Neuronal stem cell (in vitro differentiated cells): ENCODE measurements at regions not wholly inside any gene's neighbourhood (a gene's known extent, or its start where the extent isn't known, plus 50 kb on each side); places are given as distances from the start of the nearest gene placed in this dataset.

Source experiments
- DNase-seq: peaks from one replicate; pipeline ENCODE4 v3.0.0-alpha.2; 2013; ENCODE audit warnings: low spot score
- H2AFZ ChIP-seq: one replicate; pipeline ENCODE4 v1.6.1; 2013; ENCODE audit warnings: mild to moderate bottlenecking, low read length, inconsistent platforms
- H2AK5ac ChIP-seq: 2 replicates; pipeline ENCODE4 v1.6.1; 2013; ENCODE audit warnings: low read depth, mild to moderate bottlenecking, inconsistent platforms, low read length, moderate library complexity, mixed read lengths
- H2BK120ac ChIP-seq: 2 replicates; pipeline ENCODE4 v1.6.1; 2013; ENCODE audit warnings: low read depth, mild to moderate bottlenecking, inconsistent platforms, low read length, moderate library complexity, mixed read lengths
- H2BK12ac ChIP-seq: one replicate; pipeline ENCODE4 v1.6.1; 2013; ENCODE audit warnings: low read length, inconsistent platforms
- H2BK15ac ChIP-seq: 2 replicates; pipeline ENCODE4 v1.6.1; 2013; ENCODE audit warnings: mild to moderate bottlenecking, low read length, inconsistent platforms, mixed read lengths
- H2BK5ac ChIP-seq: one replicate; pipeline ENCODE4 v1.6.1; 2013; ENCODE audit warnings: inconsistent platforms, mild to moderate bottlenecking, low read length, moderate library complexity
- H3K14ac ChIP-seq: one replicate; pipeline ENCODE4 v1.6.1; 2013; ENCODE audit warnings: low read length, inconsistent platforms
- H3K18ac ChIP-seq: 2 replicates; pipeline ENCODE4 v1.6.1; 2013; ENCODE audit warnings: low read length, inconsistent platforms
- H3K23ac ChIP-seq: 2 replicates; pipeline ENCODE4 v1.6.1; 2013; ENCODE audit warnings: low read depth, mild to moderate bottlenecking, mixed read lengths, low read length, inconsistent platforms; ENCODE audit not compliant: poor library complexity
- H3K27ac ChIP-seq: replicated peaks from 3 replicates; pipeline ENCODE4 v1.5.1; 2013; ENCODE audit warnings: low read length, inconsistent platforms
- H3K27me3 ChIP-seq, 3 experiments: 2 replicates each; pipeline ENCODE4 v1.6.1; 2013; ENCODE audit warnings: low read length in 3 of 3, mild to moderate bottlenecking in 2 of 3, inconsistent platforms in 1 of 3, low read depth in 1 of 3, mixed read lengths in 1 of 3, moderate library complexity in 1 of 3; ENCODE audit not compliant: control insufficient read depth in 3 of 3, insufficient read depth in 3 of 3
- H3K36me3 ChIP-seq, 2 donors: replicated peaks in 1 of 2; 2 replicates each; pipeline ENCODE4 v1.6.1; 2013; ENCODE audit warnings: low read length in 2 of 2; ENCODE audit not compliant: control insufficient read depth in 2 of 2, insufficient read depth in 2 of 2
- H3K4ac ChIP-seq: 2 replicates; pipeline ENCODE4 v1.6.1; 2013; ENCODE audit warnings: inconsistent platforms, mild to moderate bottlenecking, low read length, moderate library complexity
- H3K4me1 ChIP-seq, 2 donors: 1 replicate in 1 of 2; 2 replicates in 1 of 2; pipeline ENCODE4 v1.6.1; 2013; ENCODE audit warnings: low read length in 2 of 2, low read depth in 1 of 2; ENCODE audit not compliant: control insufficient read depth in 2 of 2, insufficient read depth in 1 of 2
- H3K4me2 ChIP-seq: one replicate; pipeline ENCODE4 v1.6.1; 2013; ENCODE audit warnings: mild to moderate bottlenecking, low read length, inconsistent platforms; ENCODE audit not compliant: insufficient read depth, poor library complexity, severe bottlenecking
- H3K4me3 ChIP-seq, 2 donors: 2 replicates each; pipeline ENCODE4 v1.5.1; 2013; ENCODE audit warnings: low read length in 2 of 2, mild to moderate bottlenecking in 2 of 2, inconsistent platforms in 1 of 2, moderate library complexity in 1 of 2
- H3K79me1 ChIP-seq: one replicate; pipeline ENCODE4 v1.6.1; 2013; ENCODE audit warnings: low read depth, mild to moderate bottlenecking, inconsistent platforms, low read length, moderate library complexity
- H3K9ac ChIP-seq: one replicate; pipeline ENCODE4 v1.6.1; 2013; ENCODE audit warnings: mild to moderate bottlenecking, low read depth, low read length, inconsistent platforms; ENCODE audit not compliant: poor library complexity
- H3K9me3 ChIP-seq, 2 donors: replicated peaks in 1 of 2; 2 replicates each; pipeline versions ENCODE3 to v1.6.1; 2013; ENCODE audit warnings: low read length in 2 of 2, mild to moderate bottlenecking in 2 of 2, inconsistent platforms in 1 of 2, low read depth in 1 of 2, mixed read lengths in 1 of 2, moderate library complexity in 1 of 2; ENCODE audit not compliant: control insufficient read depth in 2 of 2, insufficient read depth in 1 of 2
- H4K8ac ChIP-seq: one replicate; pipeline ENCODE4 v1.6.1; 2013; ENCODE audit warnings: low read depth, mild to moderate bottlenecking, inconsistent platforms, low read length, moderate library complexity
- H4K91ac ChIP-seq: one replicate; pipeline ENCODE4 v1.6.1; 2013; ENCODE audit warnings: low read length, low read depth, mild to moderate bottlenecking, inconsistent platforms; ENCODE audit not compliant: poor library complexity
- WGBS, 2 donors: extraction: QIAGEN DNeasy Blood & Tissue Kit; methylation state at CpG; one replicate each; pipeline ENCODE4 v1.1.7; 2013; ENCODE audit warnings: missing lambda C conversion rate in 2 of 2, mixed read lengths in 1 of 2; ENCODE audit not compliant: insufficient read length in 2 of 2, insufficient replicate concordance in 1 of 2; ENCODE audit errors: extremely low coverage in 2 of 2; 5-methylcytosine and 5-hydroxymethylcytosine counted together

GRCh38 chr1:212557739-212558692, 50.5 kb upstream of the ATF3 start:
- peak overlapping the region; percentile 68 for H3K9ac ChIP-seq
- no peak overlapping the region for H2BK12ac ChIP-seq
- no peak overlapping the region for H3K27ac ChIP-seq
- peaks cover 0 to 3% of the 10 kb centered on the region in 2 donors for H3K9me3 ChIP-seq
- H3K79me1 ChIP-seq: no peaks in the 10 kb centered on the region
- WGBS, 2 donors: 100% methylated on average over 1 of the region's 47 CpGs; no CpG with 5 or more reads in 1 of the 2 donors
- peak; percentile 21 for DNase-seq
- H3K36me3 ChIP-seq: no peaks in the 10 kb centered on the region
- peak overlapping the region; percentile 23 for H3K4ac ChIP-seq
- H2AK5ac ChIP-seq: peak overlapping the region; percentile 6
- H3K4me2 ChIP-seq: peak overlapping the region; percentile 92
- no peak overlapping the region for H2BK5ac ChIP-seq
- peak overlapping the region; percentile 71 for H2AFZ ChIP-seq
- no peak overlapping the region for H4K8ac ChIP-seq
- peaks cover 0 to 7% (median 0%) of the 10 kb centered on the region in 3 experiments for H3K27me3 ChIP-seq
- no peak overlapping the region for H4K91ac ChIP-seq
- H2BK120ac ChIP-seq: peak overlapping the region; percentile 35
- no peak overlapping the region for H3K14ac ChIP-seq
- H3K18ac ChIP-seq: peak overlapping the region; percentile 97
- H2BK15ac ChIP-seq: peak overlapping the region; percentile 79
- H3K23ac ChIP-seq: peak overlapping the region; percentile 95
- peak overlapping the region; percentile 28 to 82 for H3K4me3 ChIP-seq
- H3K4me1 ChIP-seq: peaks cover 2 to 3% of the 10 kb centered on the region in 2 donors

- peak; percentile 87 for DNase-seq
- Histone ChIP-seq H3K4ac (peak overlapping the region; percentile 23), H3K23ac (peak overlapping the region; percentile 95), H3K4me1 (peaks cover 2 to 3% of the 10 kb centered on the region in 2 donors), H3K27ac (no peak overlapping the region), H3K79me1 (no peaks in the 10 kb centered on the region), H3K36me3 (no peaks in the 10 kb centered on the region), H3K9ac (peak overlapping the region; percentile 68), H3K4me3 (peak overlapping the region; percentile 28 to 82), H2BK120ac (peak overlapping the region; percentile 35), H3K14ac (no peak overlapping the region), H3K4me2 (peak overlapping the region; percentile 92), H3K9me3 (peaks cover 0 to 3% of the 10 kb centered on the region in 2 donors), H2BK5ac (no peak overlapping the region), H2BK15ac (peak overlapping the region; percentile 79), H3K18ac (peak overlapping the region; percentile 97), H4K8ac (no peak overlapping the region), H4K91ac (no peak overlapping the region), H3K27me3 (peaks cover 0 to 7% (median 0%) of the 10 kb centered on the region in 3 experiments), H2AFZ (peak overlapping the region; percentile 71), H2BK12ac (no peak overlapping the region), H2AK5ac (peak overlapping the region; percentile 6)
- WGBS, 2 donors: no CpG with 5 or more reads among the region's 62 CpGs
These were observed 49.7 kb upstream of the ATF3 start for GRCh38 chr1:212558693-212559480.
